ENCODE measurements at regions not wholly inside any gene's neighbourhood (a gene's known extent, or its start where the extent isn't known, plus 50 kb on each side); places are given as distances from the start of the nearest gene placed in this dataset.
A peak's percentile ranks its signal among the peaks of the same experiment; 100 is the strongest.
"Not testable (repeated sequence)": the region's sequence is repeated elsewhere in the genome, so short reads cannot be mapped to it uniquely, and the experiment has no call there.

DNA sequence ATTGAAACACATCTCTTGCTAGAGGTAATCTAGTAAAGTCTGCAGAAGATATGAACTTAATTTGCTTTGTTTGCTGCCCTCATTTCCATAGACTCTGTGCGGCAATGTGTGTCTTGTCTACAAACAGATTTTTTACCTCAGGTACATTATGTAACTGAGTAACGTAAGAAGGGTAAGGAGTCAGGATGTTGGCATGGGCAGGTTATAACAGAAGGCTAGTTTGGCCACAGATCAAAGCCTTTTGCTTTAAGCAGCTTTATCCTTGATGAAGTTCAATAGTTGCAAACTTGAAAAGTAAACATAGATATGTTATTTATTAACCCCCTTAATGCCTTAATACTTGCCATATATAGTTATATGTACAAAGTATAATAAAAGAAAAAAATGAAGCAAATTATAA is 391.6 kb upstream of the FKBP1C start:
- no peak for DNase-seq (ENCODE audit: low read depth in 3 of 3, low spot score in 2 of 3)

DNA sequence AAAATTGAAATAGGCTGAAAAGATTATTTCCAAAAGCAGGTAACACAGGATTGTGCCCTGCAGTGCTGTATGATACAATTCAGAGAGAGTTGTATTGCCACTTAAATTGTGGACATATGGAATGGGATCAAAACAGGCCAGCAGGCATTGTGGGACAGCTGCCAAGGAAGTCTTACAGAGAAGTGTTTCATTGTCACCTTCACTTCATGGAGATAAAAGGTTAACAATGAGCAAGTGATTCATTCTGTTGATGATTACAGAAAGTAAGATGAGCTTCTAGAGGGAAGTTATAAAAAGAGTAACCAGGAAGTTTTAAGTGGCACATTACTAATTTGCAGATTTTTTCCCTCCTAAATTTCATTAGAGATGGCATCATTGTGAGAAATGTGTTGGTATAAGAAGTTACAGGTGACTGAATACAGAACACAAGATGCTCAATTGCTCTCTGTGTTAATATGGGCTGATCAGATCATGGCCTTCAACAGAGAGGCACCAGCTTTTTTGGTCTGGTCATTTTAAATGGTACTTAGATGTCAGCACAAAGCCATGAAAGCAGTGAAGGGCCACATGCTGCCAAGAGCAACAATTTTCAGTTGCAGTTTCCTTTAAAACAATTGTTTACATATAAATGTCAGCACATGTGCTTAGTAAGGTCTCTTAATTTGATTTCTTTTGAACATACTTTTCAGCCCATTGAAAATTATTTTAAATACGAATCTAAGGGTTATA is 402.5 kb upstream of the FKBP1C start:
- no peak for DNase-seq (ENCODE audit: low read depth in 3 of 3, low spot score in 2 of 3)

DNA sequence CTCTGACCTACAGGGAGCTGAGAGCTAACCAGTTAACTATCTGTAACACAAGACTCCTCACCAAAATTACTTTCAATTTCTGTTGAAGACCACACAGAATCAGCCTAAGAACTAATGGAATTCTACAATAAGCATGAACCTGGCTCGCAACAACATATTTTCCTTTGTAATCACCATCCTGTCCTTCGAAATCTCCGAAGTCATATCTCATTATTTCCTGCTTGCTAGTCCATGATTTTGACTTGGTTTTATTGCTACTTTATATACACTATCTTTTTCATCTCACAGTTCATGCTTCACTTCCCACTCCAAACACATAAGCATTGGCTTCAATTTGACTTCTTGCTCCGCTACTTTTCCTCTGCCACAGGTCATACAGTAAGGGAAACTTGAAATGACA is 405.8 kb upstream of the FKBP1C start:
- peak in 1 of 3 donors; percentile 1 for DNase-seq (ENCODE audit: low read depth in 3 of 3, low spot score in 2 of 3)

DNA sequence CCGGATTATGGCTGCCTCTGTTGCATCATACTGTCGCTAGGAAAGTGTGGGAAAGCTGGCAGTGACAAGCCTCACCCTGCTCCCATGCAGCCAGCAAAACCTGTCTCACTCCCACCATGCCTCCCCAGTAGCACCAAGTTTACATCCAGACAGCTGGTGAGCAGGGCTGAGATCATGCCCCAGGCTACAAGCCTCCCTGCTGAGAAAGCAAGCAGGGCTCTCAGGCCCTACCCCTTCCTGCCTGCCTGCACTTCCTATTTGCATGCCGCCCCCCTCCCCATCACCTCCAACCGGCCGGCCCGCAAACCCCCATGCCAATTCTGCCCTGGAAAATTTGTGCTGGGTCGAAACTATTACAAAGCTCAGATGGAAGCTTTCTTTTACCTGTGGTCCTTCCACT is 408.2 kb upstream of the FKBP1C start:
- DNase-seq (ENCODE audit: low read depth in 3 of 3, low spot score in 2 of 3) = no peak

- DNase-seq (ENCODE audit: low read depth in 3 of 3, low spot score in 2 of 3) = no peak
These were observed 414.1 kb upstream of the FKBP1C start for GRCh38 chr6:62797190-62797589.

DNA sequence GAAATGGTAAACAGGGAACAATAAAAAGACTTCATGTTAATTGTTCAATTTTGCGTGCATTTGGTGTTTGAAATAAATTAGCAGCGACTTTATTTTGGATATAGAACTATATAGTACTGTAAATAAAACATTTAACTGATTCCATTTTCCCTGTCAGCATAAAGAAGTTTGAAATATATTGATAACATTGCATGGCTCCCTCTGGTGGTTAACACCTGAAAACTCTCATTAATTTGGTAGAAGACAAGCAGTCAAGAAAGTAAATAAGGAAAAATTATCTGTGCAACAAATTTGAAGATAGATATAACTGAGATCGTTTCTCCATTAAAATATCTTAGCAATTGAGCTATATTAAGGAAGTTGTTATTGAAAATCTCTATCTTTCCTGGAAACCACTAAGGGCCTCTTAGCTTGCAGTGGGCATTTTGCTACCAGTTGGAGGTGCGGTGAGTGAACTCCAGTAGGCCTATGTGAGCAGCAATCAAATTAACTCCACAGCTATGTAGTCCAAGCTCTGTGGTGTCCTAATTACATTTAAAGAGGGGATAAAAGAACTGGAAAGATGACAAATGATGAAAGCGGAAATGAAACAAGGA is 435.7 kb upstream of the FKBP1C start:
- DNase-seq (ENCODE audit: low read depth in 3 of 3, low spot score in 2 of 3) = peak in 1 of 3 donors; percentile 1

DNA sequence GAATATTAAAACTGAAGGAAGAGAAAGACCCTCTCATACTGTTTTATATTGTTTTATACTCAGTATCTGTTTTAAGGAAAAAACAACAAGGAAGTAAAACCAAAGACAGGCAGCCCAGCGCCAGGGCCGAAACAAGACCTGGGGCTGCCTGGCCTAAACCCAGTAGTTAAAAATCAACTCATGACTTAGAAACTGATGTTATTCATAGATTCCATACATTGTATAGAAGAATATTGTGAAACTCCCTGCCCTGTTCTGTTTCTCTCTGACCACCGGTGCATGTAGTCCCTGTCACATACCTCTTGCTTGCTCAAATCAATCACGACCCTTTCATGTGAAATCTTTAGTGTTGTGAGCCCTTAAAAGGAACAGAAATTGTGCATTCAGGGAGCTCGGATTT is 445.1 kb upstream of the FKBP1C start:
- not testable (repeated sequence) for DNase-seq (ENCODE audit: low read depth in 3 of 3, low spot score in 2 of 3)

GRCh38 chr6:62764841-62765240 is 446.4 kb upstream of the FKBP1C start:
- DNase-seq (ENCODE audit: low read depth in 3 of 3, low spot score in 2 of 3) = no peak

DNA sequence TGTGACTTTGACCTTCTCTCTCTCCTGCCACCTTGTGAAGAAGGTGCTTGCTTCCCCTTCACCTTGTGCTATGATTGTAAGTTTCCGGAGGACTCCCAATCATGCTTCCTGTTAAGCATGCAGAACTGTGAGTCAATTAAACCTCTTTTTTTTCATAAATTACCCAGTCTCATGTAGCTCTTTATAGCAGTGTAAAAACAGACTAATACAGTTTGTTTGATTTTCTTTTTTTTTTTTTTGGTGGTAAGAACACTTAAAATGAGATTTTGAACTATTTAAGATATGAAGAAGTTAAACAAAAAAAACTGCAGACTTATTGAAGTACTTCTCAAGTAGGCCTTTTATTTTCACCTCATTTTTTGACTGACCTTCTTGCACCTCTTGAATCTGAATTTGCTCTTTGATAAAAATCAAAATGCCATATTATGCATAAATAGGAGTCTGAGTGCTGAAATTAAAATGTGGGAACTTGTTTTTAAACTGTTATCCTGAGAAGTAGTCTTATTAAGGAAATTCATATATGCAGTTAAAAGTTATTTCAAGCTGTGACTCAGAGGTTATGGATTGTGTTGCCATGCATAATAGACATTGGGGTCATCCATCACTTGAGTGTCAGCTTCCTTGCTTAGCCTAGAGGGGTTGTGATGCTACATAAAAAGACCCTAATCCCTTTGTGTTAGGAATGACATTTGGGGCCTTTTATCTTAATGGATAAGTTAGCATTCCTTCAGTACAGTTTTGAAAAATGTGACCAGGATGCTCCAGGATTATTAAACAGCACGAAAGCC is 447.9 kb upstream of the FKBP1C start:
- no peak for DNase-seq (ENCODE audit: low read depth in 3 of 3, low spot score in 2 of 3)

DNA sequence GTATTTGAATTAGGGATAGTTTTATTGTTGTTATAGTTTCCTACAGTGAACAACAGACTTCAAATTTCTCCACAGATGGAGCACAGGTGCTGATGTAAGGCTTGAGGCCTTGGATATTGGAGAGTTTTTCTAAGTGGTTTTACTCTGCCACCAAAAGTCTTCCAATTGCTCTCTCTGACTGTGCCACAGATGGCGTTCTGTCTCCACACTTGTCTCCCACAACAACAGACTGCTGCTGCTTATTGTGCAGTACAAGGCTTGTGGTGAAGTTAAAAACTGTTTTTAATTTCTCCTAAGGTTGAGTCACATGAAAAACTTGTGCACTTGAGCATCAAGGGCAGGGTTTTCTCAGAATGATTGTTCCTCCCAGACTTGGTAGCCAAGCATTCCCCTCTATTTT is 460.9 kb upstream of the KHDRBS2 start:
- no peak for DNase-seq (ENCODE audit: low read depth in 3 of 3, low spot score in 2 of 3)

- no peak for DNase-seq (ENCODE audit: low read depth in 3 of 3, low spot score in 2 of 3)
These were observed 460.1 kb upstream of the KHDRBS2 start for GRCh38 chr6:62746161-62746560.

GRCh38 chr6:62740596-62740995 is 454.6 kb upstream of the KHDRBS2 start:
- DNase-seq (ENCODE audit: low read depth in 3 of 3, low spot score in 2 of 3) = no peak

DNA sequence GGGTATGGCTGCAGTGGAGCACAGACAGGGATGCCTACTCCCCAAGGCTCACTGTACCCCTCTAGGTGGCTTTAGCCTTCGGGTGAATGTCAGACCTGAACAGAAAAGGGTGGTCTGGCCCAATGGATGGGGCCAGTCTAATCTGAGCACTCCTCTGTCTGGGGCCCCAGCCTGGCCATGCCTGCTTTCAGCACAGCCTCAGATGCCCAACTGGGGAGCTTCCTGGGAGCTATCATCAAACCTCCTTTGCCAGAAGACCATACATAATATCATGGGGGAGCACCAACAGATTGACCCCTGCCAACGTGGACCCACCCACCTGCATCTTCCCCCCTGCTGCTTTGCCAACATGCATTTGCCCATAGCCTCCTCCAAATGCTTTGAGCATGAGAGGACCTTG is 454.1 kb upstream of the KHDRBS2 start:
- DNase-seq (ENCODE audit: low read depth in 3 of 3, low spot score in 2 of 3) = no peak

- DNase-seq (ENCODE audit: low read depth in 3 of 3, low spot score in 2 of 3) = no peak
These were observed 451.8 kb upstream of the KHDRBS2 start for GRCh38 chr6:62737792-62738191.

DNA sequence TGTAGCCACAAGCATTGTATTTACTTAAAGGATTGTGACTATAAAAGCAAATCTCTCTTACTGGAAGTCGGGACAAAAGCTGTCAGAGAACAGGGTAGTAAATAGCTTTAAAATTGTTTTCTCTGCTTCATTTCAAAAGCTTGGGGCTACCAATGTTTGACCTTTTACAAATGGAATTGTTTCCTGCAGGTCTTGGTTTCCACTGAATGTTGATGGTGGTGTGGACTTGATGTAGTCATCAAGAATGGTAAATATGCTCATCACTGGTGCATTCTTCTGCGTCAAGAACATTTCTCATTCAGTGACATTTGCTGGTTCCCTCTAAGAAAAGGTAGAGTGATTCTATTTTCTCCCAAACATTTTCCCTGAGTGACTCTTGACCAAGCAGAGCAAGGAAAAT is 435.4 kb upstream of the KHDRBS2 start:
- no peak for DNase-seq (ENCODE audit: low read depth in 3 of 3, low spot score in 2 of 3)

GRCh38 chr6:62716719-62717118 is 430.7 kb upstream of the KHDRBS2 start:
- DNase-seq (ENCODE audit: low read depth in 3 of 3, low spot score in 2 of 3) = no peak

- DNase-seq (ENCODE audit: low read depth in 3 of 3, low spot score in 2 of 3) = no peak
These were observed 428.1 kb upstream of the KHDRBS2 start for GRCh38 chr6:62714112-62714511.

DNA sequence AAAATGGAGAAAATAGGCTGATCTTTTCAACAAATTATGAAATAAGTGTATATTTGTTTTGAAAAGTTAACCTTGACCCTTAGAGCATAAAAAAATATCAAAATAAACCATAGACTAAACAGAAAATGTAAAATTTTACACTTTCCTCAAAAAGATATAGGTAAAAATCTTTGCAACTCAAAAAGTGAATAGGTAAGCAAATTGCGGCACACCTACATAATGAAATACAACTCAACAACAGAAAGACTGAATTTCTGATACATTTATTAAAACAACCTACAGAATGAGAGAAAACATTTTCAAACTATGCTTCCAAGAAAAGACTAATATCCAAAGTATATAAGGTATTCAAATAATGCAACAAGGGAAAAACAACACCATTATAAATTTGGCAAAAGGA is 425.7 kb upstream of the KHDRBS2 start:
- no peak for DNase-seq (ENCODE audit: low read depth in 3 of 3, low spot score in 2 of 3)

- no peak for DNase-seq (ENCODE audit: low read depth in 3 of 3, low spot score in 2 of 3)
These were observed 421.9 kb upstream of the KHDRBS2 start for GRCh38 chr6:62707914-62708313.

DNA sequence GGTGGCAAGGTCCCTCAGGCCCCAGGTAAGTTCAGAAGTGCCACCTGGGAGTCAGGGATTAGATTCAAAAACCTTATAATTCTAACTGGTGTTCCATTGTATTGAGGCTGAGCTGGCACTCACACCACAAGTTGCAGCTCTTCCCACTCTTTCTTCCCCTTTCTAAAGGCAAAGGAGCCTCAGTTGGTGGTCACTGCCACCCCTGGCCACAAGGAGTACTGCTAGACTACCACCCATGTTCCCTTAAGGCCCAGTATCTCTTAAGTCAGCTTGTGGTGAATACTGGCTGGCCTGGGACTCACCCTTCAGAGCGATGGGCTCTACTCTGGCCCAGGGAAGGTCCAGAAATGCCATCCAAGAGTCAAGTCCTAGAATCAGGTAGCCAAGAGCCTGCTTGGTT is 421.1 kb upstream of the KHDRBS2 start:
- DNase-seq (ENCODE audit: low read depth in 3 of 3, low spot score in 2 of 3) = no peak

DNA sequence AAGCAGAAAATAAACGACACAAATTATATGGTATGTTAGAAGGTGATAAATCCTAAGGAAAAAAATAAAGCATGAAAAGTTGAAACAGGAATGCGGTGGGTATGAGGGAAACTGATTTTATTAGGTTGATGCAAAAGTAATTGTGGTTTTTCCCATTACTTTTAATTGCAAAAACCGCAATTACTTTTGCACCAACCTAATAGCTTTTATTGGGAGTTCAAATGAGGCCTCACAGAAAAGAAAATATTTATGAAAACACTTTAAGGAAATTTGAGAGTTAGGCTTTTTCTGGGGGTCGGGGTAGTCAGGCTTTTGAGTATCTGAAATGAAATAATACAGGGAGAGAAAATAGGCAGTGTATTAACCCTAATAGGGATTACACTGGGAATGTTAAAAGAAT is 397.0 kb upstream of the KHDRBS2 start:
- DNase-seq (ENCODE audit: low read depth in 3 of 3, low spot score in 2 of 3) = no peak

DNA sequence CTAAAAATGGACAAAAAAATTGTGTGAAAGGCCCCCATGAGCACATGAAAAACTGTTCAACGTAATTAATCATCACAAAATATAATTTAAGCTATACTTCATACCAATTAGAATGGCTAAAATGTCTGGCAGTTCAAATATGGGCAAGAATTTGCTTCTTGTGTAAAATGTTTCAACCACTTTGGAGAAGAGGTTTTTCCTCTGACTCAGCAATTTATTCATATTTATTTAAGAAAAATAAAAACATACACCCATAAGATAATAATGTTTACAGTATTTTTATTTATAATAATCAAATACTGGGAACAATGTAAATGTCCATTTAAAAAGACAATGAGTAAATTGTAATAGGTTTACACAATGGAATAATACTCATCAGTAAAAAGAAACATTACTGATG is 395.1 kb upstream of the KHDRBS2 start:
- DNase-seq (ENCODE audit: low read depth in 3 of 3, low spot score in 2 of 3) = no peak

Data from right renal cortex interstitium (tissue), 3 donors.